Naive thymus-derived CD4-positive, alpha-beta T cell (primary cell): ENCODE measurements at regions not wholly inside any gene's neighbourhood (a gene's known extent, or its start where the extent isn't known, plus 50 kb on each side); places are given as distances from the start of the nearest gene placed in this dataset.

Source experiments
- ATAC-seq: fragments of 150-1000 bp; cut with Tn5 transposase; 2 replicates; pipeline ENCODE4 v1.10.0; 2021; ENCODE audit warnings: mild to moderate bottlenecking, moderate library complexity
- CTCF ChIA-PET: fragments of 350-600 bp; sonication (Branson Sonifier 250); formaldehyde crosslinking; loops from one replicate; lab custom pipeline; 2021; ENCODE audit warnings: antibody characterized with exemption; lab: Charles Lee
- POLR2A ChIA-PET: fragments of 350-600 bp; sonication (Branson Sonifier 250); formaldehyde crosslinking; loops from one replicate; lab custom pipeline; 2021; ENCODE audit warnings: antibody characterized with exemption, inconsistent platforms; lab: Charles Lee
- DNase-seq, 9 donors: peaks; one replicate each; pipeline versions ENCODE4 v3.0.0 to v3.0.0-alpha.2; 2020 to 2022; ENCODE audit warnings: mixed read lengths in 1 of 9
- H3K27ac ChIP-seq: one replicate; pipeline ENCODE4 v1.7.0; 2013; ENCODE audit warnings: mild to moderate bottlenecking, low read depth, low read length, moderate library complexity
- H3K27me3 ChIP-seq, 2 donors: one replicate each; pipeline ENCODE4 v1.7.0; 2013; ENCODE audit warnings: low read length in 2 of 2, mild to moderate bottlenecking in 2 of 2, moderate library complexity in 2 of 2; ENCODE audit not compliant: control insufficient read depth in 2 of 2, insufficient read depth in 2 of 2
- H3K36me3 ChIP-seq, 3 experiments: 1 replicate in 2 of 3; 2 replicates in 1 of 3; pipeline ENCODE4 v1.7.0; 2013; ENCODE audit warnings: low read length in 3 of 3, mild to moderate bottlenecking in 3 of 3, moderate library complexity in 1 of 3; ENCODE audit not compliant: insufficient read depth in 3 of 3, control insufficient read depth in 2 of 3
- H3K4me1 ChIP-seq, 2 donors: one replicate each; pipeline ENCODE4 v1.7.0; 2013; ENCODE audit warnings: low read length in 2 of 2, mild to moderate bottlenecking in 2 of 2, moderate library complexity in 1 of 2; ENCODE audit not compliant: control insufficient read depth in 2 of 2, insufficient read depth in 2 of 2
- H3K4me3 ChIP-seq: 2 replicates; pipeline ENCODE4 v1.7.0; 2013; ENCODE audit warnings: mild to moderate bottlenecking, low read length
- H3K9me3 ChIP-seq, 3 experiments: 1 replicate in 2 of 3; 2 replicates in 1 of 3; pipeline ENCODE4 v1.7.0; 2013; ENCODE audit warnings: low read length in 3 of 3; ENCODE audit not compliant: control insufficient read depth in 2 of 3
- H3K27ac Mint-ChIP-seq, 9 donors: one replicate each; pipeline ENCODE4 v1.8.0; 2020 to 2022; ENCODE audit warnings: mixed read lengths in 9 of 9, mild to moderate bottlenecking in 8 of 9, moderate library complexity in 5 of 9, inconsistent platforms in 2 of 9
- H3K27me3 Mint-ChIP-seq, 5 donors: one replicate each; pipeline ENCODE4 v1.8.0; 2021 to 2022; ENCODE audit warnings: mixed read lengths in 5 of 5, mild to moderate bottlenecking in 1 of 5
- H3K36me3 Mint-ChIP-seq, 5 donors: one replicate each; pipeline ENCODE4 v1.8.0; 2020 to 2022; ENCODE audit warnings: mixed read lengths in 5 of 5, mild to moderate bottlenecking in 3 of 5, inconsistent platforms in 1 of 5
- H3K4me1 Mint-ChIP-seq, 7 donors: one replicate each; pipeline ENCODE4 v1.8.0; 2020 to 2022; ENCODE audit warnings: mixed read lengths in 7 of 7, mild to moderate bottlenecking in 3 of 7, inconsistent platforms in 1 of 7
- H3K4me3 Mint-ChIP-seq, 10 donors: one replicate each; pipeline ENCODE4 v1.8.0; 2020 to 2022; ENCODE audit warnings: mild to moderate bottlenecking in 10 of 10, mixed read lengths in 10 of 10, moderate library complexity in 6 of 10, inconsistent platforms in 2 of 10
- H3K9me3 Mint-ChIP-seq, 11 donors: one replicate each; pipeline ENCODE4 v1.8.0; 2020 to 2022; ENCODE audit warnings: mixed read lengths in 11 of 11, mild to moderate bottlenecking in 4 of 11, inconsistent platforms in 1 of 11, moderate library complexity in 1 of 11
- intact Hi-C, 2 donors: fragments of 100-400 bp; cut with micrococcal nuclease; formaldehyde crosslinking; loops; one replicate each; pipeline ENCODE4 v1.15.1; 2023

GRCh38 chr20:46823271-46823751 is 71.3 kb upstream of the EYA2 start:
- H3K36me3 ChIP-seq = no peaks in the 10 kb centered on the region
- CTCF ChIA-PET = no interaction called here
- H3K4me3 ChIP-seq = no peak overlapping the region
- Mint-ChIP-seq H3K9me3 (peaks cover 0 to 9% (median 3%) of the 10 kb centered on the region in 11 donors), H3K4me1 (no peaks in the 10 kb centered on the region), H3K36me3 (no peaks in the 10 kb centered on the region), H3K27me3 (peaks cover 8 to 34% (median 28%) of the 10 kb centered on the region in 5 donors), H3K4me3 (no peak overlapping the region), H3K27ac (no peak overlapping the region)
- no peaks in the 10 kb centered on the region for H3K4me1 ChIP-seq
- no peaks in the 10 kb centered on the region for H3K9me3 ChIP-seq
- intact Hi-C loops = no loop called here
- DNase-seq = no peak
- H3K27ac ChIP-seq = no peak overlapping the region
- no peak for ATAC-seq
- POLR2A ChIA-PET = no interaction called here
- no peaks in the 10 kb centered on the region for H3K27me3 ChIP-seq

- Histone ChIP-seq H3K4me1 (no peaks in the 10 kb centered on the region), H3K27ac (no peak overlapping the region), H3K36me3 (no peaks in the 10 kb centered on the region), H3K9me3 (no peaks in the 10 kb centered on the region), H3K27me3 (no peaks in the 10 kb centered on the region), H3K4me3 (no peak overlapping the region)
- ChIA-PET CTCF (no interaction called here), POLR2A (no interaction called here)
- no peak for ATAC-seq
- peaks cover 6 to 34% (median 25%) of the 10 kb centered on the region in 5 donors for H3K27me3 Mint-ChIP-seq
- H3K4me1 Mint-ChIP-seq = no peaks in the 10 kb centered on the region
- H3K4me3 Mint-ChIP-seq = no peak overlapping the region
- no peaks in the 10 kb centered on the region for H3K36me3 Mint-ChIP-seq
- H3K9me3 Mint-ChIP-seq = peaks cover 0 to 9% (median 3%) of the 10 kb centered on the region in 11 donors
- intact Hi-C loops = no loop called here
- no peak overlapping the region for H3K27ac Mint-ChIP-seq
- no peak for DNase-seq
Observed at GRCh38 chr20:46823753-46824152, 70.9 kb upstream of the EYA2 start.

GRCh38 chr20:46826343-46826984 is 68.2 kb upstream of the EYA2 start:
- intact Hi-C loops = no loop called here
- no peak for ATAC-seq
- Histone ChIP-seq H3K4me1 (no peaks in the 10 kb centered on the region), H3K27me3 (no peaks in the 10 kb centered on the region), H3K36me3 (no peaks in the 10 kb centered on the region), H3K9me3 (no peaks in the 10 kb centered on the region), H3K27ac (no peak overlapping the region), H3K4me3 (no peak overlapping the region)
- H3K4me1 Mint-ChIP-seq = no peaks in the 10 kb centered on the region
- H3K27ac Mint-ChIP-seq = no peak overlapping the region
- H3K36me3 Mint-ChIP-seq = no peaks in the 10 kb centered on the region
- peaks cover 0 to 12% (median 3%) of the 10 kb centered on the region in 11 donors for H3K9me3 Mint-ChIP-seq
- ChIA-PET CTCF (no interaction called here), POLR2A (no interaction called here)
- no peak for DNase-seq
- peaks cover 3 to 38% (median 22%) of the 10 kb centered on the region in 5 donors for H3K27me3 Mint-ChIP-seq
- H3K4me3 Mint-ChIP-seq = no peak overlapping the region

GRCh38 chr20:46827718-46828458 is 66.8 kb upstream of the EYA2 start:
- Mint-ChIP-seq H3K4me1 (no peaks in the 10 kb centered on the region), H3K27me3 (peaks cover 3 to 41% (median 21%) of the 10 kb centered on the region in 5 donors), H3K27ac (no peak overlapping the region), H3K36me3 (peaks cover 0 to 4% (median 0%) of the 10 kb centered on the region in 5 donors), H3K9me3 (peaks cover 0 to 17% (median 3%) of the 10 kb centered on the region in 11 donors), H3K4me3 (no peak overlapping the region)
- POLR2A ChIA-PET = no interaction called here
- Histone ChIP-seq H3K4me1 (no peaks in the 10 kb centered on the region), H3K27ac (no peak overlapping the region), H3K4me3 (no peak overlapping the region), H3K9me3 (no peaks in the 10 kb centered on the region), H3K36me3 (no peaks in the 10 kb centered on the region), H3K27me3 (no peaks in the 10 kb centered on the region)
- DNase-seq = no peak
- CTCF ChIA-PET = interaction anchor here (0.7 kb wide), 1 partner anchor 104 kb away, joined by 3 read pairs; no protein-coding TSS in a partner anchor
- intact Hi-C loops = no loop called here
- ATAC-seq = no peak

GRCh38 chr20:46828471-46828870 is 66.2 kb upstream of the EYA2 start:
- H3K27ac ChIP-seq = no peak overlapping the region
- H3K9me3 ChIP-seq = no peaks in the 10 kb centered on the region
- DNase-seq (no peak), ATAC-seq (no peak)
- H3K36me3 ChIP-seq = no peaks in the 10 kb centered on the region
- H3K4me3 ChIP-seq = no peak overlapping the region
- no peaks in the 10 kb centered on the region for H3K4me1 ChIP-seq
- no peak overlapping the region for H3K27ac Mint-ChIP-seq
- no peaks in the 10 kb centered on the region for H3K4me1 Mint-ChIP-seq
- H3K9me3 Mint-ChIP-seq = peaks cover 0 to 17% (median 3%) of the 10 kb centered on the region in 11 donors
- H3K4me3 Mint-ChIP-seq = no peak overlapping the region
- peaks cover 3 to 38% (median 21%) of the 10 kb centered on the region in 5 donors for H3K27me3 Mint-ChIP-seq
- CTCF ChIA-PET = no interaction called here
- intact Hi-C loops = no loop called here
- POLR2A ChIA-PET = no interaction called here
- no peaks in the 10 kb centered on the region for H3K27me3 ChIP-seq
- H3K36me3 Mint-ChIP-seq = peaks cover 0 to 4% (median 0%) of the 10 kb centered on the region in 5 donors

GRCh38 chr20:46830886-46831632 is 63.6 kb upstream of the EYA2 start:
- H3K27me3 Mint-ChIP-seq = peaks cover 3 to 39% (median 30%) of the 10 kb centered on the region in 5 donors
- H3K27ac Mint-ChIP-seq = no peak overlapping the region
- peaks cover 0 to 8% (median 1%) of the 10 kb centered on the region in 11 donors for H3K9me3 Mint-ChIP-seq
- H3K36me3 Mint-ChIP-seq = peaks cover 0 to 4% (median 0%) of the 10 kb centered on the region in 5 donors
- Histone ChIP-seq H3K36me3 (no peaks in the 10 kb centered on the region), H3K27ac (no peak overlapping the region), H3K4me3 (no peak overlapping the region), H3K9me3 (no peaks in the 10 kb centered on the region), H3K4me1 (no peaks in the 10 kb centered on the region), H3K27me3 (no peaks in the 10 kb centered on the region)
- no peak for DNase-seq
- intact Hi-C loops = no loop called here
- ChIA-PET CTCF (no interaction called here), POLR2A (no interaction called here)
- ATAC-seq = no peak
- H3K4me3 Mint-ChIP-seq = no peak overlapping the region
- no peaks in the 10 kb centered on the region for H3K4me1 Mint-ChIP-seq
